ENCODE measurements at regions not wholly inside any gene's neighbourhood (a gene's known extent, or its start where the extent isn't known, plus 50 kb on each side); places are given as distances from the start of the nearest gene placed in this dataset.

GRCh38 chr4:35124106-35124505 is 1120.2 kb downstream of the ARAP2 start:
- TF ChIP-seq SNAI2 (CRISPR knock-in tag; IDR thresholded peaks at IDR 0.05), result no peak
- TF ChIP-seq PATZ1 (CRISPR knock-in tag; IDR thresholded peaks at IDR 0.05; ENCODE audit: borderline replicate concordance), result no peak
- no peak for TF ChIP-seq CSRNP3 (CRISPR knock-in tag; IDR thresholded peaks at IDR 0.05)
- no peak for TF ChIP-seq RARB (CRISPR knock-in tag; IDR thresholded peaks at IDR 0.05)

All from SK-N-SH treated with all-trans-retinoic acid at 6 μM for 48 hours (cell line).